H9 (cell line): ENCODE measurements at regions not wholly inside any gene's neighbourhood (a gene's known extent, or its start where the extent isn't known, plus 50 kb on each side); places are given as distances from the start of the nearest gene placed in this dataset.

Source experiments
- DNase-seq: peaks from one replicate; pipeline ENCODE4 v3.0.0-alpha.2; 2017
- H2AFZ ChIP-seq: one replicate; pipeline ENCODE4 v1.6.1; 2013; ENCODE audit warnings: mild to moderate bottlenecking, low read length, control low read depth, moderate library complexity
- H2AK5ac ChIP-seq: 2 replicates; pipeline ENCODE4 v1.6.1; 2013; ENCODE audit warnings: low read length, control low read depth, mixed read lengths; ENCODE audit not compliant: insufficient read length
- H2BK120ac ChIP-seq: one replicate; pipeline ENCODE4 v1.6.1; 2013; ENCODE audit warnings: low read depth, mild to moderate bottlenecking, low read length, control low read depth, inconsistent platforms; ENCODE audit not compliant: poor library complexity, severe bottlenecking
- H2BK12ac ChIP-seq: 2 replicates; pipeline ENCODE4 v1.6.1; 2013; ENCODE audit warnings: low read length, control low read depth, mixed read lengths, low read depth; ENCODE audit not compliant: insufficient read length
- H2BK15ac ChIP-seq: 2 replicates; pipeline ENCODE4 v1.6.1; 2013; ENCODE audit warnings: low read depth, low read length, control low read depth
- H2BK20ac ChIP-seq: one replicate; pipeline ENCODE4 v1.6.1; 2013; ENCODE audit warnings: low read depth, mild to moderate bottlenecking, low read length, control low read depth, inconsistent platforms; ENCODE audit not compliant: poor library complexity, severe bottlenecking
- H2BK5ac ChIP-seq: 2 replicates; pipeline ENCODE4 v1.6.1; 2013; ENCODE audit warnings: low read length, control low read depth, mixed read lengths; ENCODE audit not compliant: insufficient read length
- H3K14ac ChIP-seq: 2 replicates; pipeline ENCODE4 v1.6.1; 2013; ENCODE audit warnings: low read length, control low read depth; ENCODE audit not compliant: insufficient read depth
- H3K18ac ChIP-seq: 2 replicates; pipeline ENCODE4 v1.6.1; 2013; ENCODE audit warnings: low read depth, mild to moderate bottlenecking, mixed read lengths, low read length, control low read depth; ENCODE audit not compliant: insufficient read length
- H3K23ac ChIP-seq: 2 replicates; pipeline ENCODE4 v1.6.1; 2013; ENCODE audit warnings: low read length, control low read depth, mixed read lengths, low read depth; ENCODE audit not compliant: insufficient read length
- H3K23me2 ChIP-seq: 2 replicates; pipeline ENCODE4 v1.6.1; 2013; ENCODE audit warnings: low read depth, mild to moderate bottlenecking, mixed read lengths, low read length, control low read depth; ENCODE audit not compliant: insufficient read length, poor library complexity, severe bottlenecking
- H3K27ac ChIP-seq: 2 replicates; pipeline ENCODE4 v1.5.1; 2013; ENCODE audit warnings: low read length, control low read depth, mixed read lengths, low read depth; ENCODE audit not compliant: insufficient read length
- H3K27me3 ChIP-seq: 2 replicates; pipeline ENCODE4 v1.6.1; 2013; ENCODE audit warnings: low read length, control low read depth, inconsistent platforms; ENCODE audit not compliant: insufficient read depth
- H3K4ac ChIP-seq: 2 replicates; pipeline ENCODE4 v1.6.1; 2013; ENCODE audit warnings: low read depth, mild to moderate bottlenecking, control low read depth, inconsistent platforms, low read length, moderate library complexity
- H3K4me1 ChIP-seq: 2 replicates; pipeline ENCODE4 v1.6.1; 2013; ENCODE audit warnings: low read length, control low read depth, inconsistent platforms; ENCODE audit not compliant: insufficient read depth
- H3K4me2 ChIP-seq: 2 replicates; pipeline ENCODE4 v1.6.1; 2013; ENCODE audit warnings: low read length, control low read depth, mixed read lengths; ENCODE audit not compliant: insufficient read length, insufficient read depth
- H3K56ac ChIP-seq: 2 replicates; pipeline ENCODE4 v1.6.1; 2013; ENCODE audit warnings: low read depth, mild to moderate bottlenecking, mixed read lengths, low read length, control low read depth; ENCODE audit not compliant: insufficient read length
- H3K79me1 ChIP-seq: 2 replicates; pipeline ENCODE4 v1.6.1; 2013; ENCODE audit warnings: low read depth, mild to moderate bottlenecking, moderate library complexity, low read length, control low read depth, inconsistent platforms; ENCODE audit not compliant: insufficient read depth, poor library complexity, severe bottlenecking
- H3K79me2 ChIP-seq: 2 replicates; pipeline ENCODE4 v1.6.1; 2013; ENCODE audit warnings: low read length, control low read depth, inconsistent platforms; ENCODE audit not compliant: insufficient read depth
- H3K9ac ChIP-seq: 2 replicates; pipeline ENCODE4 v1.6.1; 2013; ENCODE audit warnings: low read length, control low read depth, mixed read lengths; ENCODE audit not compliant: insufficient read length; ENCODE audit errors: extremely low read depth
- H3K9me3 ChIP-seq: one replicate; pipeline ENCODE4 v1.6.1; 2013; ENCODE audit warnings: low read depth, low read length, inconsistent platforms; ENCODE audit not compliant: control insufficient read depth
- H3T11ph ChIP-seq: one replicate; pipeline ENCODE4 v1.6.1; 2013; ENCODE audit warnings: mild to moderate bottlenecking, low read length, control low read depth, inconsistent platforms
- H4K20me1 ChIP-seq: one replicate; pipeline ENCODE4 v1.6.1; 2013; ENCODE audit not compliant: control insufficient read depth, insufficient read length, insufficient read depth
- H4K5ac ChIP-seq: 2 replicates; pipeline ENCODE4 v1.6.1; 2013; ENCODE audit warnings: low read depth, mild to moderate bottlenecking, mixed read lengths, low read length, control low read depth; ENCODE audit not compliant: insufficient read length
- H4K8ac ChIP-seq: replicated peaks from 2 replicates; pipeline ENCODE4 v1.6.1; 2013; ENCODE audit warnings: low read length, control low read depth, mixed read lengths, low read depth; ENCODE audit not compliant: insufficient read length
- H4K91ac ChIP-seq: 2 replicates; pipeline ENCODE4 v1.6.1; 2013; ENCODE audit warnings: low read depth, mild to moderate bottlenecking, moderate library complexity, mixed read lengths, low read length, control low read depth; ENCODE audit not compliant: insufficient read length
- H3K27ac Mint-ChIP-seq, 3 experiments: 2 replicates in 2 of 3; 3 replicates in 1 of 3; pipeline ENCODE4 v1.8.0; 2020 to 2021; ENCODE audit warnings: mixed read lengths in 3 of 3, mild to moderate bottlenecking in 1 of 3, moderate library complexity in 1 of 3
- H3K27me3 Mint-ChIP-seq: 2 replicates; pipeline ENCODE4 v1.8.0; 2021; ENCODE audit warnings: low read depth, mild to moderate bottlenecking, moderate library complexity, mixed read lengths
- H3K36me3 Mint-ChIP-seq, 3 experiments: 2 replicates in 2 of 3; 3 replicates in 1 of 3; pipeline ENCODE4 v1.8.0; 2020 to 2021; ENCODE audit warnings: low read depth in 3 of 3, mixed read lengths in 3 of 3; ENCODE audit not compliant: insufficient read depth in 1 of 3
- H3K4me1 Mint-ChIP-seq, 2 experiments: 2 replicates each; pipeline ENCODE4 v1.8.0; 2020; ENCODE audit warnings: mixed read lengths in 2 of 2
- H3K4me3 Mint-ChIP-seq, 2 experiments: 2 replicates in 1 of 2; 3 replicates in 1 of 2; pipeline ENCODE4 v1.8.0; 2020 to 2021; ENCODE audit warnings: mild to moderate bottlenecking in 2 of 2, mixed read lengths in 2 of 2, moderate library complexity in 1 of 2
- H3K9me3 Mint-ChIP-seq, 2 experiments: 2 replicates in 1 of 2; 3 replicates in 1 of 2; pipeline ENCODE4 v1.8.0; 2020; ENCODE audit warnings: mild to moderate bottlenecking in 2 of 2, mixed read lengths in 2 of 2, moderate library complexity in 1 of 2
- CTCF ChIP-seq: fragments of 200-600 bp; sonication (generic); conservative IDR thresholded peaks from 3 replicates; pipeline ENCODE4 v1.8.0; 2021; ENCODE audit warnings: antibody characterized with exemption, mild to moderate bottlenecking
- whole genome bisulfite sequencing: extraction: QIAGEN DNeasy Blood & Tissue Kit; methylation state at CpG from one replicate; pipeline ENCODE4 v1.1.7; 2013; ENCODE audit warnings: missing lambda C conversion rate, low lambda C conversion rate, mixed read lengths; ENCODE audit not compliant: insufficient read length; ENCODE audit errors: extremely low coverage; 5-methylcytosine and 5-hydroxymethylcytosine counted together

DNA sequence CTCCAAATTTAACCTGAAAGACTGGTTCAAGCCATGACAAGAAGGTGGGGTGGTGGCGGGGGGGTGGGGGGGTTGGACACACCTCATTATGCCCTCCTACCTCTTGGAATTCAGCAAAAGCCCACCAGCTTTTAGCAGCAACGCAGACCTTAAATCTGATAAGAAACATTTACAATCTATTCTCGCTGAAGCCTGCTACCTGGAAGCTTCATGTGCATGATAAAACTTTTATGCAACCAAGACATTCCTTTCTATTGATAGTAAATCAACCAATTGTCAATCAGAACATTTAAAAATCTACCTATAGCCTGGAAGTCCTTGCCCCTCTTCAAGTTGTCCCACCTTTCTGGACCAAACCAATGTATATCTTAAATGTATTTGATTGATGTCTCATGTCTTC is 113.6 kb upstream of the FAM98A start:
- no peak overlapping the region for H3K23ac ChIP-seq
- no peak overlapping the region for H4K8ac ChIP-seq
- no peak overlapping the region for H3K18ac ChIP-seq
- H4K5ac ChIP-seq, result no peak overlapping the region
- Mint-ChIP-seq H3K9me3 (peaks cover 6 to 7% of the 10 kb centered on the region in 2 experiments; a peak in 3 of 5 replicates), H3K4me3 (no peak overlapping the region), H3K27me3 (no peaks in the 10 kb centered on the region), H3K36me3 (peaks cover 0 to 6% (median 3%) of the 10 kb centered on the region in 3 experiments; a peak in 6 of 7 replicates), H3K4me1 (peaks cover 12 to 16% of the 10 kb centered on the region in 2 experiments), H3K27ac (peak overlapping the region; percentile 71 to 91 (median 81); a peak in 5 of 7 replicates)
- no peaks in the 10 kb centered on the region for H3K23me2 ChIP-seq
- WGBS, result no CpG with 5 or more reads among the region's 3 CpGs
- H2AFZ ChIP-seq, result no peak overlapping the region
- no peak overlapping the region for H3K14ac ChIP-seq
- H2BK5ac ChIP-seq, result no peak overlapping the region
- no peaks in the 10 kb centered on the region for H3K9me3 ChIP-seq
- no peak overlapping the region for H4K91ac ChIP-seq
- H3K27me3 ChIP-seq, result no peaks in the 10 kb centered on the region
- H2BK20ac ChIP-seq, result no peak overlapping the region
- H2BK15ac ChIP-seq, result no peak overlapping the region
- no peak overlapping the region for H3K56ac ChIP-seq
- DNase-seq, result no peak
- no peaks in the 10 kb centered on the region for H3K79me1 ChIP-seq
- H2AK5ac ChIP-seq, result no peak overlapping the region
- H4K20me1 ChIP-seq, result no peaks in the 10 kb centered on the region
- no peak overlapping the region for H2BK120ac ChIP-seq
- H3K27ac ChIP-seq, result no peak overlapping the region
- no peak overlapping the region for H3K4ac ChIP-seq
- no peak overlapping the region for H3K9ac ChIP-seq
- no peak overlapping the region for H3T11ph ChIP-seq
- no peaks in the 10 kb centered on the region; the same call in 1 of the 2 replicates for H3K4me1 ChIP-seq
- H2BK12ac ChIP-seq, result no peak overlapping the region
- H3K4me2 ChIP-seq, result no peak overlapping the region
- TF ChIP-seq CTCF, result no peak
- no peaks in the 10 kb centered on the region for H3K79me2 ChIP-seq
